Gastroesophageal sphincter (tissue), 4 donors: ENCODE measurements at regions not wholly inside any gene's neighbourhood (a gene's known extent, or its start where the extent isn't known, plus 50 kb on each side); places are given as distances from the start of the nearest gene placed in this dataset.

Experiments
- ATAC-seq: fragments of 150-250 bp; one replicate; pipeline ENCODE4 v1.9.1; 2016; ENCODE audit warnings: mild to moderate bottlenecking, moderate library complexity
- H3K27ac ChIP-seq, 4 donors: fragments of 200-600 bp; sonication (generic) in 3 of 4; 1 replicate in 3 of 4; 2 replicates in 1 of 4; pipeline ENCODE4 v1.5.1; 2016 to 2019
- H3K27me3 ChIP-seq: fragments of 200-600 bp; sonication (generic); one replicate; pipeline ENCODE4 v1.5.1; 2019
- H3K36me3 ChIP-seq, 2 donors: fragments of 200-600 bp; sonication (generic); one replicate each; pipeline ENCODE4 v1.5.1; 2019; ENCODE audit warnings: control low read depth in 1 of 2
- H3K4me1 ChIP-seq, 3 donors: fragments of 200-600 bp; sonication (generic); 1 replicate in 2 of 3; 2 replicates in 1 of 3; pipeline ENCODE4 v1.5.1; 2016 to 2019; ENCODE audit warnings: control low read depth in 2 of 3
- H3K4me3 ChIP-seq, 2 donors: fragments of 200-600 bp; sonication (generic); one replicate each; pipeline ENCODE4 v1.5.1; 2019; ENCODE audit warnings: mild to moderate bottlenecking in 1 of 2, moderate library complexity in 1 of 2
- H3K9me3 ChIP-seq, 3 donors: fragments of 200-600 bp; sonication (generic); one replicate each; pipeline ENCODE4 v1.5.1; 2017 to 2019; ENCODE audit warnings: control low read depth in 2 of 3
- EP300 ChIP-seq: sonication (generic); formaldehyde crosslinking; IDR thresholded peaks from one replicate; pipeline ENCODE4 v1.6.1; 2017; ENCODE audit warnings: antibody characterized with exemption, mild to moderate bottlenecking
- POLR2A ChIP-seq, 2 donors: fragments of 450-650 bp; IDR thresholded peaks; one replicate each; pipeline ENCODE4 v1.6.1; 2017; ENCODE audit warnings: antibody characterized with exemption in 2 of 2, mild to moderate bottlenecking in 2 of 2, moderate library complexity in 1 of 2
- POLR2AphosphoS5 ChIP-seq: sonication (generic); formaldehyde crosslinking; IDR thresholded peaks from one replicate; pipeline ENCODE4 v1.6.1; 2017; ENCODE audit warnings: antibody characterized with exemption
- WGBS, 2 donors: methylation state at CpG; one replicate each; pipeline ENCODE4 v1.1.5; 2018; ENCODE audit warnings: low coverage in 1 of 2; 5-methylcytosine and 5-hydroxymethylcytosine counted together
- TF ChIP-seq, protein P1 (sequence below), 4 experiments: fragments of 200-600 bp in 2 of 4; fragments of 450-650 bp in 2 of 4; sonication (generic) in 1 of 4; IDR thresholded peaks; one replicate each; pipeline ENCODE4 v1.5.1; 2017 to 2019; ENCODE audit warnings: antibody characterized with exemption in 4 of 4, mild to moderate bottlenecking in 2 of 4, moderate library complexity in 2 of 4

DNA sequence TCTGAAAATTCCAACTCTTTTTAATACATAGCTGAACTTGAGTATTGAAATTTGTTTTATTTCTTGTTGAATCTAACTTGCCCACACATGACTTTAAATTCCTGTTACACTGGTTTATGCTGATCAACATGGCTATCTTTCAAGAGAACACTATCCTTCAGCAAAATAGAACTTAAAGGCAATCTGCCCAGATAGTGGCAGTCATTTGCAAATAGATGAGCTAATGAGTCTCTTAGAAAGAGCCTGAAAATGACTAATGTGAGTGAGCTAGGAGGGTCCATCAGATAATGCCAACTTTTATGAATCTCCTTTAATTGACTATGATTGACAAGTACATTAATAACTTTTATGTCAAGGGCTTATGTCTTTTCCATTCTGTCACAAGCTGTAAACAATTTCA is 1360.8 kb upstream of the C9orf72 start:
- Histone ChIP-seq H3K27ac (no peak overlapping the region), H3K4me3 (no peak overlapping the region), H3K36me3 (no peaks in the 10 kb centered on the region), H3K4me1 (no peaks in the 10 kb centered on the region), H3K9me3 (no peaks in the 10 kb centered on the region), H3K27me3 (no peaks in the 10 kb centered on the region)
- TF ChIP-seq EP300 (no peak), POLR2AphosphoS5 (no peak), POLR2A (IDR thresholded peaks at IDR 0.05) (no peak)
- TF ChIP-seq, protein P1, sequence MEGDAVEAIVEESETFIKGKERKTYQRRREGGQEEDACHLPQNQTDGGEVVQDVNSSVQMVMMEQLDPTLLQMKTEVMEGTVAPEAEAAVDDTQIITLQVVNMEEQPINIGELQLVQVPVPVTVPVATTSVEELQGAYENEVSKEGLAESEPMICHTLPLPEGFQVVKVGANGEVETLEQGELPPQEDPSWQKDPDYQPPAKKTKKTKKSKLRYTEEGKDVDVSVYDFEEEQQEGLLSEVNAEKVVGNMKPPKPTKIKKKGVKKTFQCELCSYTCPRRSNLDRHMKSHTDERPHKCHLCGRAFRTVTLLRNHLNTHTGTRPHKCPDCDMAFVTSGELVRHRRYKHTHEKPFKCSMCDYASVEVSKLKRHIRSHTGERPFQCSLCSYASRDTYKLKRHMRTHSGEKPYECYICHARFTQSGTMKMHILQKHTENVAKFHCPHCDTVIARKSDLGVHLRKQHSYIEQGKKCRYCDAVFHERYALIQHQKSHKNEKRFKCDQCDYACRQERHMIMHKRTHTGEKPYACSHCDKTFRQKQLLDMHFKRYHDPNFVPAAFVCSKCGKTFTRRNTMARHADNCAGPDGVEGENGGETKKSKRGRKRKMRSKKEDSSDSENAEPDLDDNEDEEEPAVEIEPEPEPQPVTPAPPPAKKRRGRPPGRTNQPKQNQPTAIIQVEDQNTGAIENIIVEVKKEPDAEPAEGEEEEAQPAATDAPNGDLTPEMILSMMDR (IDR thresholded peaks at IDR 0.05), result no peak
- ATAC-seq, result no peak

DNA sequence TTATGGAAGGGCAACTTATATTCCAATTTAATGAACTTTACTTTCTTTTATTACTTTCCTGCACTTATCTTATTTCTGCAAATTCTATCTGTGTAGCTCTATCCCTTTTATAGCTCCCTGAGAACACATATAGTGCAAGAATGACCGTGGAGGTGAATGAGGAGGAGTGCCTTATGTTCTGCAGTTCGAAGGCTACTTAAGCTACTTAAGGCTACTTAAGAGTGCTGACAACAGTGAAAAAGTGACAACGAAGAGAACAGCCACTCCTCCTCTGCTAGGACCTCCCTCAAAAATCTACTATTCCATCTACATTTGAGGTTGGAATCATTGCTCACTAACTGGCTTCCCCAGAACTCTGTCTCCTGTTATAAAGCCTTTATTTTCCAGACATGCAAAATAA is 1365.7 kb upstream of the C9orf72 start:
- no peaks in the 10 kb centered on the region for H3K4me1 ChIP-seq
- H3K27ac ChIP-seq, result no peak overlapping the region
- no peak for ATAC-seq
- 17 to 31% methylated on average over 2 to 3 of the region's 3 CpGs for WGBS, 2 donors
- no peaks in the 10 kb centered on the region for H3K27me3 ChIP-seq
- H3K36me3 ChIP-seq, result no peaks in the 10 kb centered on the region
- H3K9me3 ChIP-seq, result no peaks in the 10 kb centered on the region
- TF ChIP-seq POLR2A (IDR thresholded peaks at IDR 0.05) (no peak), EP300 (no peak), POLR2AphosphoS5 (no peak)
- TF ChIP-seq, protein P1 (IDR thresholded peaks at IDR 0.05), result no peak
- no peak overlapping the region for H3K4me3 ChIP-seq

DNA sequence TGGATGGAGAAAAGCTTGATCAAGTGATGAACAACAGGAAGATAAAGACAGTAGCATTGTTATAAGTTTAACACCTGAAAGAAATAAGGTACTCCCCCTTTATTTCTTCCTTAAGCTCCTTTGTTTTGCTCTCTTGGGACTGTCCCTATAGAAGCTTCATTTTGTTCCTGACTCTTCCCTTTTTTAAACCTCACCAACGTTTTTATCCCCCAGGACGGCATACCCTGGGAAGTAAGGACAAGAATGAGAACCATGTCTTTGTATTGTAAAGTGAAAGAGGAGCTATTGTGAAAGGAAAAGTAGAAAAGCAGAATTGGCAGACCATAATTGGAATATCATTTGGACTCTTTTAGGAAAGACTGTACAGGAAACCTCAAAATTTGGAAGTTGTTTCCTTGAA is 1368.6 kb upstream of the C9orf72 start:
- Histone ChIP-seq H3K4me3 (no peak overlapping the region), H3K27me3 (no peaks in the 10 kb centered on the region), H3K27ac (no peak overlapping the region), H3K36me3 (no peaks in the 10 kb centered on the region), H3K4me1 (no peaks in the 10 kb centered on the region), H3K9me3 (no peaks in the 10 kb centered on the region)
- TF ChIP-seq POLR2A (IDR thresholded peaks at IDR 0.05), result no peak
- TF ChIP-seq, protein P1 (IDR thresholded peaks at IDR 0.05), result no peak
- no peak for TF ChIP-seq EP300
- no peak for TF ChIP-seq POLR2AphosphoS5
- WGBS, 2 donors, result 21 to 22% methylated on average over 2 of the region's 2 CpGs
- ATAC-seq, result no peak

DNA sequence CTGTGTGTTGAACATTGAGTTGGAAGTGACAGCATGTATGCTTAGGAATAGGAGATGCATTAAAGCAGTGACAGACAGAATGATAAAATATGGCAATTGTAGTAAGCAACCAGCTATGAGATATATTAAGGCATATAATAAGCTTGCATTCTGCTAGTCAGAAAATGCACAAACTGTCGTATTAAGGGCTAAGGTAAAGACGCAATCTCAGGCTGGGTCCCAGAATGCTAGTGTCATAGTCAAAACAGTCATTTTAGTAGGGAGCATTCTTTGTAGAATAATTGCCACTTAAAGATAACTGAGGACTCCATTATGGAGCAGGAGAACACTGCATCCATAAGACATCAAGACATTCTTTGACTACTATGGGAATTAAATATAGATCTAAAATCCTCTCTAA is 1369.7 kb upstream of the C9orf72 start:
- no peaks in the 10 kb centered on the region for H3K4me1 ChIP-seq
- no peak for ATAC-seq
- no peaks in the 10 kb centered on the region for H3K27me3 ChIP-seq
- TF ChIP-seq, protein P1 (IDR thresholded peaks at IDR 0.05), result no peak
- TF ChIP-seq POLR2A (IDR thresholded peaks at IDR 0.05), result no peak
- no peak for TF ChIP-seq EP300
- TF ChIP-seq POLR2AphosphoS5, result no peak
- no peaks in the 10 kb centered on the region for H3K9me3 ChIP-seq
- H3K4me3 ChIP-seq, result no peak overlapping the region
- H3K27ac ChIP-seq, result no peak overlapping the region
- WGBS, 2 donors, result 84 to 90% methylated on average over 2 of the region's 2 CpGs
- H3K36me3 ChIP-seq, result no peaks in the 10 kb centered on the region

DNA sequence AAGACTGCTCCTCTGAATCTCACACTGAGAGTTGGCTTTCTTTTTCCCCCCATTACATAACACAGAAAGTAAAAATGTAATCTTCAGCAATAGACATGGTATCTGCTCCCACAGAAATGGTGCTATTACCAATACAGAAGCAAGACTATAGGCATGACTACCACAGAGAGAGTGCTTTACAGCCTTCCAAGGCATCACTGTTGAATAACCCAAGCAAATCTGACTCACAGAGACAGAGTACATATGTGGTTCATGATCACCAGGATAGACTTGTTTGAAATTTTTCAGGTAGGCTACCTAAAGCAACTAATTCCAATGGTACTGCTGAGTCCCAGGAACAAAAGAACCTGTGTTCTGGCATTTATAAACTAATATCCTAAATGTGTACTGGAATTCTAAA is 1373.4 kb upstream of the C9orf72 start:
- Histone ChIP-seq H3K27me3 (no peaks in the 10 kb centered on the region), H3K9me3 (peaks cover 0 to 9% (median 0%) of the 10 kb centered on the region in 3 donors), H3K4me1 (no peaks in the 10 kb centered on the region), H3K4me3 (no peak overlapping the region), H3K36me3 (no peaks in the 10 kb centered on the region), H3K27ac (no peak overlapping the region)
- ATAC-seq, result no peak
- TF ChIP-seq, protein P1 (IDR thresholded peaks at IDR 0.05), result no peak
- TF ChIP-seq EP300, result no peak
- TF ChIP-seq POLR2A (IDR thresholded peaks at IDR 0.05), result no peak
- no peak for TF ChIP-seq POLR2AphosphoS5
